ENCODE measurements at regions not wholly inside any gene's neighbourhood (a gene's known extent, or its start where the extent isn't known, plus 50 kb on each side); places are given as distances from the start of the nearest gene placed in this dataset.
"Not testable (repeated sequence)": the region's sequence is repeated elsewhere in the genome, so short reads cannot be mapped to it uniquely, and the experiment has no call there.

DNA sequence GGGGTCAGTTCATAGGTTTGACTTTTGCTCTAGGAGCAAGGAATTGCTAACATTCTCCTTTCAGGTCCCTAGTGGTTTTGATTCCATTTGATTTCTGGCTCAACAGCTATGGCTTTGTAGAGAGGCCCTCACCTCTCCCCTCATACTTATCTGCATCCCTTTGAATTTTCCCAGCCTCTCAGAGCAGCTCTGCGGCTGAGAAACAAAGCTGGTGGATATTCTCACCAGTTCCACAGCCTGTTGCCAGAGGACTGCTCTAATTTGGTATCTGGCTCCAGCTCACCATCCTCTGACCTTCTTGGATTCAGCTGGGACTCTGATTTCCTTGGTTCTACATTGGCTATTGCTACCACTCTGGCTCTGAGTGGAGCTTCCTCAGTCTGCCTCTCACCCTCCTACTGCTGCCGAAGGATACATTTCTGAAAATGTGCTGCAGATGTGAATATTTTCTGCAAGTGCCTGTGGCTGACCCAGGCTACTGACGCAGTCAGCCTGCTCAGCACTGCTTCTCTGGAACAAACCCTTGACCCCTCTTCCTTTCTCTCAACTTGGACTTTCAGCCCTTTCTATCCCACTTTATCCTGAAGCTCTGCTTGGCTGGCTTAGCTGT is 110.9 kb upstream of the ENPEP start:
- DNase-seq (ENCODE audit: low read depth): no peak

- peak; percentile 94 for DNase-seq (ENCODE audit: low read depth)
Observed at GRCh38 chr4:110361921-110362320, 114.0 kb upstream of the ENPEP start.

- DNase-seq (ENCODE audit: low read depth): peak; percentile 39
Observed at GRCh38 chr4:110359076-110359475, 116.9 kb upstream of the ENPEP start.

- no peak for DNase-seq (ENCODE audit: low read depth)
Observed at GRCh38 chr4:110357521-110357920, 118.4 kb upstream of the ENPEP start.

- peak; percentile 60 for DNase-seq (ENCODE audit: low read depth)
Observed at GRCh38 chr4:110354460-110354859, 121.5 kb upstream of the ENPEP start.

- no peak for DNase-seq (ENCODE audit: low read depth)
Observed at GRCh38 chr4:110352670-110353442, 123.1 kb upstream of the ENPEP start.

DNA sequence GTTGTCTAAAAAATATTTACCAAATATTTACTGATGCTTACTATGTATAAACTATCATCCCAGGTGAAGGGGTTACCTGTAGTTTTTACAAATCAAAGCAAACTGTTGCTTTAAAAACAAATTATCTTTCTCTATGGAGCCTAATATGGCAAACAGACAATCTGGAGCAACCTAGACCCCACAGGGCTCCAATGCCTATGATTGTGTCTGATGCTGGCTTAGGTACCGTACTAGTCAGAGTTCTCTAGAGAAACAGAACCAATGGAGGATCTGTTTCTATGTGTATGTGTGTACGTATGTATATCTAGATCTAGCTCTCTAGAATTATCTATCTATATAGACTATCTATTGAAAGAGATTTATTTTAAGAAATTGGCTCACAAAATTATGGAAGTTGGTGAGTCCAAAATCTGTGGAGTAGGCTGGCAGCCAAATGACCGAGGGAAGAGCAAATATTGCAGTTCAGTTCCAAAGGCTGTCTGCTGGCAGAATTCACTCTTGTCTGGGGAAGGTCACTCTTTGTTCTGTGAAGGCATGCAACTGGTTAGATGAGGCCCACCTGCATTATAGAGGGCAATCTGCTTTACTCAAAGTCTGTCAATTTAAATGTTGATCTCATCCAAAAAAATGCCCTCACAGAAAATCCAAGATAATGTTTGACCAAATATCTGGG is 127.1 kb upstream of the ENPEP start:
- no peak for DNase-seq (ENCODE audit: low read depth)

- DNase-seq (ENCODE audit: low read depth): no peak
Observed at GRCh38 chr4:110347805-110348204, 128.2 kb upstream of the ENPEP start.

- DNase-seq (ENCODE audit: low read depth): peak; percentile 43
Observed at GRCh38 chr4:110344165-110344564, 131.8 kb upstream of the ENPEP start.

DNA sequence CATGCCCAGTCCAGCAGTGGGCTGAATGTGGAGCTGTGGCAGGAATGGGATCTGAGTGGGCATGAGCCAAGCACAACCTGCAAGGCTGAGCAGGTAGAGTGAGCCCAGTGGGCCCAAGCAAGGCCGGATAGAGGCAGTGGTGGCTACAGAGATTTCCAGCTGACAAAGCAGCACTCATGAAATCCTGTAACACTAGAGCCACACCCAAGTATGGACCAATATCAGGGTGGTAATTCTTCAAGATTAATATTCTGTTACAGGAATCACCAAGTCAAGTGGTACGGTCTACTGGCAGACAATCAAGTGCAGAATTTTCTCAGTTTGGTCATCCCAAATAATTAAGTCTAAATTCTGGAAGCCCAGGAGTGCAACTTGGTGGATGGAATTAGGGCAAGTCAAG is 132.4 kb upstream of the ENPEP start:
- DNase-seq (ENCODE audit: low read depth): no peak

- not testable (repeated sequence) for DNase-seq (ENCODE audit: low read depth)
Observed at GRCh38 chr4:110341118-110341517, 134.8 kb upstream of the ENPEP start.

- DNase-seq (ENCODE audit: low read depth): no peak
Observed at GRCh38 chr4:110335399-110335798, 137.0 kb upstream of the ELOVL6 start.

GRCh38 chr4:110332483-110332882 is 134.1 kb upstream of the ELOVL6 start:
- DNase-seq (ENCODE audit: low read depth): no peak

DNA sequence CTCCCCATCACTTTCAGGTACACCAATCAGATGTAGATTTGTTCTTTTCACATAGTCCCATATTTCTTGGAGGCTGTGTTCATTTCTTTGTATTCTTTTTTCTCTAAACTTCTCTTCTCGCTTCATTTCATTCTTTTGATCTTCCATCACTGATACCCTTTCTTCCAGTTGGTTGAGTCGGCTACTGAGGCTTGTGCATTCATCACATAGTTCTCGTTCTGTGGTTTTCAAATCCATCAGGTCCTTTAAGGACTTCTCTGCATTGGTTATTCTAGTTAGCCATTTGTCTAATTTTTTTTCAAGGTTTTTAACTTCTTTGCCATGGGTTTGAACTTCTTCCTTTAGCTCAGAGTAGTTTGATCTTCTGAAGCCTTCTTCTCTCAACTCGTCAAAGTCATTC is 128.0 kb upstream of the ELOVL6 start:
- DNase-seq (ENCODE audit: low read depth): not testable (repeated sequence)

DNA sequence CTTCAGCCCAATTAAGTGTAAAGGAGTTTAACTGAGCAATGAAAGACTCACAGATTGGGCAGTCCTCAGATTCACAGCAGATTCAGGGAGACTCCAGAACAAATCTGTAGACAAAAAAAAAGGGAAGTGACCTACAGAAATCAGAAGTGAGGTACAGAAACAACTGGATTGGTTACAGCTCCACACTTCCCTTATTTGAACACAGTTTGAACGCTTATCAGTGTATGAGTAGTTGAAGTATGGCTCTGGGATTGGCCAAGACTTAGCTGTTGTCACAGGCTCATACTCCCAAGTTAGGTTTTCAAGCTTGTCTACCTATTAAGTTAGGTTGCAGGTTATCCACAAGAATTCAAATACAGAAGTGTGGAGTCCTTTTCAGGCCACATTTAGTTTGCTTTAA is 112.4 kb upstream of the ELOVL6 start:
- DNase-seq (ENCODE audit: low read depth): peak; percentile 21

DNA sequence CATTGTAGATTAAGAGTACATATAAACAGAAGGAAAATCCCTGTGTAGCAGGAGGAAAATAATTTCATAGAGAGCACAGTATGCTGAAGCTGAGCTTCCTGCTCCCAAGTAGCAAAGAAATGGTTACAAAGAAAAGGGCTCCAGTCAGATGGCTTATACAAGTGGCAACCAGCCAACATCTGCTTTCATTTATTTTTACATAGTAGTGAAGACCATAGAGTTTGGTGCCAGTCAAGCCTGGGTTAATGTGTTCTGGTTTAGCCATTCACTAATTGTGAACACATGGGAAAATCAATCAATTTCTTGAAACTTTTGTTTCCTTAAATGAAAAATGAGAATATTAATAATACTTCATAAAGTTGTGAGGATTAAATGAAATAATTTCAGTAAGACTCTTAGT is 111.3 kb upstream of the ELOVL6 start:
- no peak for DNase-seq (ENCODE audit: low read depth)

GRCh38 chr4:110306303-110306702 is 107.9 kb upstream of the ELOVL6 start:
- no peak for DNase-seq (ENCODE audit: low read depth)

DNA sequence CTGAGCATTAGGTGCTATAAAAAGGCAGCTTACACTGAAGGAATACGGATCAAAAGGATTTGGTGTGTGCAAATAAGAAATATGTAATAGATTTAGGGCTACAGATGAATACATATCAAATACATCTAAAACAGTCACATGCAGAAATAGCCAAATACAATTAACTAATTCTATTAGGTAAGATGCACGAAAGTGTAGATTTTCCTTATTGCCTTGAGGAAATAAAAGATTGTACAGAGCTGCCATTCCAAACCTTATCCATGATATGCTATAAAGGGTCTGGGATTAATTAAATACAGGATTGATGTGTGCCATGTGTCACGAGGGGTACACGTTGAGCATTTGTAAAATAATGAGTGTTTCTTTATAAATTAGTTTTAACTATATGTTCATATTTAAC is 107.0 kb upstream of the ELOVL6 start:
- DNase-seq (ENCODE audit: low read depth): no peak

DNA sequence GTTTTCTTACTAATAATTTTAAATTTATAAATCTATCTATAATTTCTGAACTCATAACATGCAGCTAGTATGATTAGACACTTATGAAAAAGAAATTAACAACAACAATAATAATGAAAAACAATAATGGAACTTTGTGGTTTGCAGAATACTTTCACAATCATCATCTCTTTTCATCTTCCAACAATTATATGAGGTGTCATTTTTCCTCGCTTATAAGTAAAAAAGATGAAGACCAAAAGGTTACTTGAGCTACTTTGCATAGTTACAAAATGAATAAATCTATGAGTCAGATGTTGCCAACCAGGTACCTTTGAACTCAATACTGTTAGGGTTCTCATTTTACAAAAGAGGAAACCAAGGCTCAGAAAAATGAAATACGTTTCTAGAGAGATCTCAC is 98.5 kb upstream of the ELOVL6 start:
- DNase-seq (ENCODE audit: low read depth): no peak

GRCh38 chr4:110294165-110294564 is 95.8 kb upstream of the ELOVL6 start:
- DNase-seq (ENCODE audit: low read depth): peak; percentile 57

DNA sequence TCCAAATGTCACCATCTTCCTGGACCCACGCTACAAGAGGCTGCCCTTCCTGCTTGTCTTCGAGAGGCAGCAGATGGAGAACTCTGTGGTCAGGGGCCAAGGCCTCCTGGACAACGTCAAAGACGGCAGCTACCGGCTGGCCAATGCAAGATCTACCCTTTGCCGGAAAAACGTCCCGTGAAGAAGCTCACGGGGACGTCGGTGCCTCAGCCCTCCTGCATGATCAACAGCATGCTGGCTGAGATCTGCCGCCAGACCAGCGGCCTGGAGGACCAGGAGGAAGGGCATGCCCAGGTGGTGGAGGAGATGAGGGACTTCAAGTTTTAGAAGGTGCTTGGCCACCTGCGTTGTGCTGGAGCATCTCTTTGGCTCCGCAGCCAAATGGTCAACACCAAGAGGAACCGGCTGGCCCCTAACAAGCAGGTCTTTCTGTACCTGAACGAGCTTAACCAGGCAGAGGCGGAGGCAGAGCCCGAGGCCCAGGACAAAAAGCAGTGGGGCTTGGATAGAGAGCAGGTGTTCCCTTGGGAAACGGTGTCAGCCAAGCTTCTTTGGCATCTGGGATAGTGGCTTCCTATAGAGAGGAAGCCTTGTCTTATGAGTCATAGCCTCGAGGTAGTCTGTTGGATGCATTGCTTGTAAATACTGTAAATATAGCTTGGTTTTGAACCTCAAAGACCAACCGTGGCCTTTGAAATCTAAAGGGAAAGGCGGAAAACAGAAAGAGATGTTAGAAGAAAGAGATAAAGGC is 94.8 kb upstream of the ELOVL6 start:
- DNase-seq (ENCODE audit: low read depth): no peak

- DNase-seq (ENCODE audit: low read depth): no peak
Observed at GRCh38 chr4:110290511-110290910, 92.1 kb upstream of the ELOVL6 start.
